ENCODE measurements at regions not wholly inside any gene's neighbourhood (a gene's known extent, or its start where the extent isn't known, plus 50 kb on each side); places are given as distances from the start of the nearest gene placed in this dataset.
"Not testable (repeated sequence)": the region's sequence is repeated elsewhere in the genome, so short reads cannot be mapped to it uniquely, and the experiment has no call there.

GRCh38 chr10:126754966-126755365 is 84.5 kb upstream of the C10orf90 start:
- Histone ChIP-seq H3K4me1 (replicated peaks) (no peaks in the 10 kb centered on the region), H3K4me3 (no peak overlapping the region), H3K36me3 (no peaks in the 10 kb centered on the region), H3K27ac (no peak overlapping the region), H3K9me3 (replicated peaks) (no peaks in the 10 kb centered on the region), H3K27me3 (replicated peaks) (no peaks in the 10 kb centered on the region; the same call in 1 of the 2 replicates)
- no peak for DNase-seq (ENCODE audit: low read depth in 1 of 2, low spot score in 2 of 2)

DNA sequence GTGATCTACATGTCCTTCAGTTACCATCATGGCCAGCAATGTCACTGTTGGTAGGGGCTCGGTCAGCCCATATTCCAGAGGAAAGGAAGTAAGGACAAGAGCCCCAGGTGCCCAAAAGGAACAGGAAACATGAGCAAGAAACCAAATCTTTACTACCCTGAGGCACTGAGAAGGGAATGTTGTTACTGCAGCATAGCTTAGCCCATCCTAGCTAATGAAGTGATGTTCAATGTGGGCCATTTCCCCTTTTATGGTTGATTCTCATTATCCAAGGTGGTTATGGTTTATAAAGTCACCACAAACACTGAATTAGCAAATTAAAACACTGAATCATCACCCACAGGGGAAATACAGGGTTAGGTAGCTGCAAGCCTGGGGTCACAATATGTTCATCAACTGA is 88.4 kb upstream of the C10orf90 start:
- Histone ChIP-seq H3K36me3 (no peaks in the 10 kb centered on the region), H3K4me3 (no peak overlapping the region), H3K27me3 (replicated peaks) (no peaks in the 10 kb centered on the region; the same call in 1 of the 2 replicates), H3K9me3 (replicated peaks) (no peaks in the 10 kb centered on the region), H3K4me1 (replicated peaks) (no peaks in the 10 kb centered on the region), H3K27ac (no peak overlapping the region)
- no peak for DNase-seq (ENCODE audit: low read depth in 1 of 2, low spot score in 2 of 2)

DNA sequence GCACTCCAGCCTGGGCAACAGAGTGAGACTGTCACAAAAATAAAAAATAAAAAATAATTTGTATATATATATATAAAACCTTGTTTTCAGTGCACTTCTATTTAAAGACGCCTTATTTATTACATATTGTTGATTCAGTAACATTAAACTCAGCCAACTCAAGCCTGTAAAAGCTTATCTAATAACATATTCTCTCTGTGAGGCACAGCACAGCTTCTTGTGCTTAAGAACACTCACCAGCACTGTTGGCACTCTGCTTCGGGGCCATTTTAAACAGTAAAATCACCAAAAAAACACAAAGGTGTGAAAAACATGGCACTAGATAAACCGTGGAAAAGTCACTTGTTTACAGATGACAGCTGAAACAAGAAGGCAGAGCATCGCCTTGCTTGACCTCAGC is 89.0 kb upstream of the C10orf90 start:
- no peak for DNase-seq (ENCODE audit: low read depth in 1 of 2, low spot score in 2 of 2)
- Histone ChIP-seq H3K4me1 (replicated peaks) (no peaks in the 10 kb centered on the region), H3K9me3 (replicated peaks) (no peaks in the 10 kb centered on the region), H3K27me3 (replicated peaks) (no peaks in the 10 kb centered on the region; the same call in 1 of the 2 replicates), H3K27ac (no peak overlapping the region), H3K36me3 (no peaks in the 10 kb centered on the region), H3K4me3 (no peak overlapping the region)

- H3K4me3 ChIP-seq; H3K36me3 ChIP-seq; H3K27me3 ChIP-seq (replicated peaks); H3K9me3 ChIP-seq (replicated peaks); DNase-seq (ENCODE audit: low read depth in 1 of 2, low spot score in 2 of 2); H3K27ac ChIP-seq; H3K4me1 ChIP-seq (replicated peaks): not testable (repeated sequence)
These were observed 96.2 kb upstream of the C10orf90 start for GRCh38 chr10:126766646-126767045.

DNA sequence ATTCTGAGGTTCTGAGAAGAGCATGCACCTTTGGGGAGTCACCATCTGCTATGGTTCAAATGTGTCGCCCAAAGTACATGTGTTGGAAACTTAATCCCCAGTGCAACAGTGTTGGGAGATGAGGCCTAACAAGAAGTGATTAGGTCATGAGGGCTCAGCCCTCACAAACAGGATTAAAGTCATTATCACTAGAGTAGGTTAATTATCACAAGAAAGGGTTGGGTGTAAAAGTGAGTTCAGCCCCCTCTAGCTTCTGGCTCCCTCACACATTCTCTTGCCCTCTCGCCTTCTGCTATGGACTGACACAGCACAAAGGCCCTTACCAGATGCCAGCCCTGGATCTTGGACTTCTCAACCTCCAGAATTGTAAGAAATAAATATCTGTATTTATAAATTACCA is 100.3 kb upstream of the C10orf90 start:
- Histone ChIP-seq H3K27me3 (replicated peaks) (no peaks in the 10 kb centered on the region), H3K9me3 (replicated peaks) (no peaks in the 10 kb centered on the region), H3K36me3 (no peaks in the 10 kb centered on the region), H3K4me3 (no peak overlapping the region), H3K4me1 (replicated peaks) (no peaks in the 10 kb centered on the region), H3K27ac (no peak overlapping the region)
- DNase-seq (ENCODE audit: low read depth in 1 of 2, low spot score in 2 of 2), result no peak

GRCh38 chr10:126776168-126776567 is 105.7 kb upstream of the C10orf90 start:
- Histone ChIP-seq H3K9me3 (replicated peaks) (no peaks in the 10 kb centered on the region), H3K4me3 (no peak overlapping the region), H3K27ac (no peak overlapping the region), H3K36me3 (no peaks in the 10 kb centered on the region), H3K4me1 (replicated peaks) (no peaks in the 10 kb centered on the region), H3K27me3 (replicated peaks) (no peaks in the 10 kb centered on the region)
- DNase-seq (ENCODE audit: low read depth in 1 of 2, low spot score in 2 of 2), result no peak

DNA sequence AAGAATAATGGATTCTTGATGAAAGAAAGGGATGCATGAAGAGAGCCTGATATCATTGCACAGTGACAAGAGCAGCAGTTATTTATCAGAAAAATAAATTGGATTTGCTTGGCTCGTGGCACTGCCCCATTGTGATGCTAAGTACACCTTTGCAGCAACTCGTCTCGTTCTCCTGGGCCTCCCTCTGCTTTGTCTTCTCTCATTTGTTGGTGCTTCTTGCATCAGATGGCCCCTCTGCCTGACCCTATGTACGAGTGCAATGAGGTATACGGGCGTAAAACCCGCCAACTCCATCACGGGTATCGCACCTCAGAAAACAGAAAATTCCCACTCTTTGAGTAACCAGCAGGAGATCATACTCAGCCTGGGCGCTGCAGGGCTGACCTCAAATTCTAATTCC is 107.2 kb upstream of the C10orf90 start:
- no peak for DNase-seq (ENCODE audit: low read depth in 1 of 2, low spot score in 2 of 2)
- Histone ChIP-seq H3K9me3 (replicated peaks) (no peaks in the 10 kb centered on the region), H3K36me3 (no peaks in the 10 kb centered on the region), H3K4me3 (no peak overlapping the region), H3K27me3 (replicated peaks) (no peaks in the 10 kb centered on the region), H3K4me1 (replicated peaks) (no peaks in the 10 kb centered on the region), H3K27ac (no peak overlapping the region)

DNA sequence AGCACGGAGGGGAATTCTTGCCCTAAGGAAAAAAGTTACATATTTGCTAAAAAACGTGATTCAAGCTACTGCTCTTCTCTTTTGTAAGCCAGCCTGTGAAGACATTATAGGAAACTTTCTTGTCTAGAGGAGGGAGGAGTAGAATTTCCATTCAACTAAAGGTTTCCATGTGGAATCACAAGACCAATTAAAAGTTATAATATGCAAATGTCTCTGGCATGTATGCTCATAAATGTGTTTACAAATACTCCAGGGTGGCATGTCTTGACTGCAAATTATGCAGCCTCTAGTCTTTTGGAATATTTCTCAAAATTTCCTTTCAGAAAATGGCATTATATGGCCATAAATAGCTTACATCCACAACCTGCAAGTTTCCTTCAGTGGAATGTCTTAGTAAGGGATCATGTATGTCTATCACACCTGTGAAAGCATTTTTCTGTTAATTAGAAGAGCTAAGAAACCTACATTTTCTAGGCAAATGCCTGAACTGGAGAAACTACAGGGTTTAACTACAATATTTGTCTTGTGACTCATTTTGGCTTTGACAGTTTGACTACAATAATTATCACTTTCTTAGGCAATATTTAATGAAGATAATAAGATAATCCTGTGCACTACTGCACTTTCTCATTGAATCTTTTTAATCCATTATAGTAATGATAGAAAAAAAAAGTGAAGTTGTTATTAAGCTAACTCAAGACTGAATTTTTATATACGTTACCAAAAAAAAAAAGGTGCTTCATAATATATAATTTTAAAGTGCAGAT is 111.1 kb upstream of the C10orf90 start:
- Histone ChIP-seq H3K36me3 (no peaks in the 10 kb centered on the region), H3K27ac (no peak overlapping the region), H3K27me3 (replicated peaks) (no peaks in the 10 kb centered on the region), H3K4me3 (no peak overlapping the region), H3K4me1 (replicated peaks) (no peaks in the 10 kb centered on the region), H3K9me3 (replicated peaks) (no peaks in the 10 kb centered on the region)
- no peak for DNase-seq (ENCODE audit: low read depth in 1 of 2, low spot score in 2 of 2)

GRCh38 chr10:126783806-126784557 is 113.5 kb upstream of the C10orf90 start:
- no peak for DNase-seq (ENCODE audit: low read depth in 1 of 2, low spot score in 2 of 2)
- Histone ChIP-seq H3K36me3 (no peaks in the 10 kb centered on the region), H3K9me3 (replicated peaks) (no peaks in the 10 kb centered on the region), H3K27me3 (replicated peaks) (0 out of 2 replicates have a peak, but pooled peaks cover 3% of the 10 kb centered on the region), H3K4me3 (no peak overlapping the region), H3K4me1 (replicated peaks) (no peaks in the 10 kb centered on the region), H3K27ac (no peak overlapping the region)

GRCh38 chr10:126787201-126787600 is 116.7 kb upstream of the C10orf90 start:
- Histone ChIP-seq H3K4me1 (replicated peaks) (no peaks in the 10 kb centered on the region), H3K27me3 (replicated peaks) (0 out of 2 replicates have a peak, but pooled peaks cover 3% of the 10 kb centered on the region), H3K4me3 (no peak overlapping the region), H3K36me3 (no peaks in the 10 kb centered on the region), H3K27ac (no peak overlapping the region), H3K9me3 (replicated peaks) (no peaks in the 10 kb centered on the region)
- DNase-seq (ENCODE audit: low read depth in 1 of 2, low spot score in 2 of 2), result no peak

DNA sequence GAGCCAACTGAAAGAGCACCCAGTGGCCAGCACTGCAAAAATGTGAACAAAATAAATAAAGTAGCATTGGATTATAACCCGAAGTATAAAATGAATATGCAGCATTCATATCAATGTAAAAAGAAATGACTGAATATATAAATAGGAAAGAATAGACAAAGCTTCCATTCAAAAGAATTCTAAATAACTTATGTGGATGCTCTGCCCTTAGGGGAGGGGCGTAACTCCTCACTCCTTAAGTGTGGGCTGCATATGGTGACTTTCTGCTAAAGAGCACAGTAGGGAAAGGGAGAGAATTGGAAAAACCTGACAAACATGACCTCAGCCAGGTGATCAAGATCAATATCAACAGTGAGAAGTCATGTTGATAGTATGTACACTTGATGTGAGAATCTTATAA is 109.9 kb upstream of the DOCK1 start:
- Histone ChIP-seq H3K9me3 (replicated peaks) (no peaks in the 10 kb centered on the region), H3K36me3 (no peaks in the 10 kb centered on the region), H3K4me3 (no peak overlapping the region), H3K27me3 (replicated peaks) (no peaks in the 10 kb centered on the region), H3K4me1 (replicated peaks) (no peaks in the 10 kb centered on the region), H3K27ac (no peak overlapping the region)
- no peak for DNase-seq (ENCODE audit: low read depth in 1 of 2, low spot score in 2 of 2)

GRCh38 chr10:126798649-126799048 is 106.6 kb upstream of the DOCK1 start:
- H3K27me3 ChIP-seq (replicated peaks), result no peaks in the 10 kb centered on the region
- DNase-seq (ENCODE audit: low read depth in 1 of 2, low spot score in 2 of 2), result no peak
- no peak overlapping the region for H3K4me3 ChIP-seq
- H3K36me3 ChIP-seq, result no peaks in the 10 kb centered on the region
- no peak overlapping the region for H3K27ac ChIP-seq
- H3K4me1 ChIP-seq (replicated peaks), result no peaks in the 10 kb centered on the region
- no peaks in the 10 kb centered on the region for H3K9me3 ChIP-seq (replicated peaks)

GRCh38 chr10:126803394-126803793 is 101.8 kb upstream of the DOCK1 start:
- Histone ChIP-seq H3K4me3 (no peak overlapping the region), H3K27me3 (replicated peaks) (0 out of 2 replicates have a peak, but pooled peaks cover 2% of the 10 kb centered on the region), H3K36me3 (no peaks in the 10 kb centered on the region), H3K4me1 (replicated peaks) (no peaks in the 10 kb centered on the region), H3K27ac (no peak overlapping the region), H3K9me3 (replicated peaks) (no peaks in the 10 kb centered on the region)
- DNase-seq (ENCODE audit: low read depth in 1 of 2, low spot score in 2 of 2), result no peak

- Histone ChIP-seq H3K36me3 (no peaks in the 10 kb centered on the region), H3K27ac (no peak overlapping the region), H3K27me3 (replicated peaks) (0 out of 2 replicates have a peak, but pooled peaks cover 2% of the 10 kb centered on the region), H3K4me3 (no peak overlapping the region), H3K4me1 (replicated peaks) (no peaks in the 10 kb centered on the region), H3K9me3 (replicated peaks) (no peaks in the 10 kb centered on the region)
- DNase-seq (ENCODE audit: low read depth in 1 of 2, low spot score in 2 of 2), result no peak
These were observed 100.8 kb upstream of the DOCK1 start for GRCh38 chr10:126804396-126804795.

Measured in SJSA1 (cell line).